H1 (cell line): ENCODE measurements at regions not wholly inside any gene's neighbourhood (a gene's known extent, or its start where the extent isn't known, plus 50 kb on each side); places are given as distances from the start of the nearest gene placed in this dataset.

ENCODE experiments used
- POLR2A ChIP-seq, 2 experiments: IDR thresholded peaks; 1 replicate in 1 of 2; 2 replicates in 1 of 2; pipeline ENCODE4 v1.6.1; 2011; ENCODE audit warnings: low read depth in 2 of 2, low read length in 2 of 2, mild to moderate bottlenecking in 2 of 2; ENCODE audit errors: control extremely low read depth in 1 of 2
- RAD21 ChIP-seq, 2 experiments: IDR thresholded peaks in 1 of 2; conservative IDR thresholded peaks in 1 of 2; 2 replicates each; pipeline ENCODE4 v1.6.1; 2011; ENCODE audit warnings: low read depth in 2 of 2, low read length in 2 of 2, improper control_type of control experiment in 1 of 2, inconsistent platforms in 1 of 2, mild to moderate bottlenecking in 1 of 2, moderate library complexity in 1 of 2
- SP1 ChIP-seq: IDR thresholded peaks from 2 replicates; pipeline ENCODE4 v1.6.1; 2011; ENCODE audit warnings: low read depth, low read length
- SP2 ChIP-seq: IDR thresholded peaks from 2 replicates; pipeline ENCODE4 v1.6.1; 2012; ENCODE audit warnings: mild to moderate bottlenecking, low read length, inconsistent platforms
- SRF ChIP-seq: IDR thresholded peaks from 2 replicates; pipeline ENCODE4 v1.6.1; 2011; ENCODE audit warnings: mild to moderate bottlenecking, low read depth, low read length, moderate library complexity
- ZNF274 ChIP-seq: IDR thresholded peaks from 2 replicates; pipeline ENCODE4 v1.7.0; 2012; ENCODE audit warnings: low read length, borderline replicate concordance; ENCODE audit errors: extremely low read depth

- TF ChIP-seq SRF (no peak), SP1 (no peak), RAD21 (IDR thresholded peaks at IDR 0.05 in 1 of 2, conservative IDR thresholded peaks at IDR 0.05 in 1 of 2; ENCODE audit: low read depth in 2 of 2, low read length in 2 of 2) (no peak), ZNF274 (no peak), SP2 (no peak), POLR2A (IDR thresholded peaks at IDR 0.05; ENCODE audit: control extremely low read depth in 1 of 2, low read depth in 2 of 2, low read length in 2 of 2) (no peak)
Observed at GRCh38 chr2:150351922-150352321, 135.5 kb downstream of the RND3 start (continued).
